Embryonic facial prominence (tissue), 1 donor: ENCODE measurements at regions not wholly inside any gene's neighbourhood (a gene's known extent, or its start where the extent isn't known, plus 50 kb on each side); places are given as distances from the start of the nearest gene placed in this dataset.
"Not testable (repeated sequence)": the region's sequence is repeated elsewhere in the genome, so short reads cannot be mapped to it uniquely, and the experiment has no call there.

Experiments used
- DNase-seq: peaks from one replicate; pipeline ENCODE4 v3.0.0-alpha.2; 2016; ENCODE audit errors: extremely low spot score

DNA sequence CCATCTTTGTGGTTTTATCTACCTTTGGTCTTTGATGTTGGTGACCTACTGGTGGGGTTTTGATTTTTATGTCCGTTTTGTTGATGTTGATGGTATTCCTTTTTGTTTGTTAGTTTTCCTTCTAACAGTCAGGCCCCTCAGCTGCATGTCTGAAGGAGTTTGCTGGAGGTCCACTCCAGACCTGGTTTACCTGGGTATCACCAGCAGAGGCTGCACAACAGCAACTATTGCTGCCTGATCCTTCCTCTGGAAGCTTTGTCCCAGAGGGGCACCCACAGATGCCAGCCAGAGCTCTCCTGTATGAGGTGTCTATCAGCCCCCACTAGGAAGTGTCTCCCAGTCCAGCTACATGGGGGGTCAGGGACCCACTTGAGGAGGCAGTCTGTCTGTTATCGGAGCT, 199.3 kb upstream of the WDFY3 start:
- no peak for DNase-seq

DNA sequence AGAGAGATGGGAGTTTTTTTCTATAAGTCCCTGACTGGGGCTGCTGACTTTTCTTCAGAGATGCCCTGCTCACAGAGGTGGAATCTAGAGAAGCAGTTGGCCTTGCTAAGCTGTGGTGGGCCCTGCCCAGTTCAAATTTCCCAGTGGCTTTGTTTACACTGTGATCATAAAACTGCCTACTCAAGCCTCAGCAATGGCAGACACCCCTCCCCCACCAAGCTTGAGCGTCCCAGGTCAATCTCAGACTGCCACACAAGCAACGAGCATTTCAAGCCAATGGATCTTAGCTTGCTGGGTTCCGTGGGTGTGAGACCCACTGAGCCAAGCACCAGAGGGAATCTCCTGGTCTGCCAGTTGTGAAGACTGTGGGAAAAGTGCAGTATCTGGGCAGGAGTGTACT, 199.8 kb upstream of the WDFY3 start:
- no peak for DNase-seq

DNA sequence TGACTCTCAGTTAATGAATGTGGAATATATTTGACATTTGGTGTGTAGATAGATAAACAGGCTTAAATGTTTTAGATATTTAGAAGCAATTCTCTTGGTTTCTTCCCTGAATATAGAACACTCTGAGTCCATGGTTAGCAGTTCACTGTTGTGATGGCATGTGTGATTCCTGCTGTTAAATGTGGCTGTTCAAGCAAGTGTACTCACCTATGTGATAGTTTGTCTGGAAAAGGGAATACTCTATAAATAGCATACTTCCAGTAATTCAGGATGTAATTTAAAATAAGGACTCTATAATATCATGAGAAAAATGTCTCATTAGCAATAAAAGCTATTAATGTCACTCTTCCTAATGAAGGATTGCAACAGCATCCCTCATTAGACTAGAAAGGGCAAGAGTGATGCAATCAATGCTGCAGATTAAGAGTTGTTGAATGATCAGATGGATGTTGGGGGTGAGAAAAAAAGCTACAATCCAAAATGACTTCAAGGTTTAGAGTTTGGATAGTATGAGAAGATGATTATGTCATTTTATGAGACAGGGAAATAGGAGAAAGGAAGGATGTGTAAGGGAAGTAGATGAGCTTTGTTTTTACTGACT, 201.8 kb upstream of the WDFY3 start:
- DNase-seq, result no peak

DNA sequence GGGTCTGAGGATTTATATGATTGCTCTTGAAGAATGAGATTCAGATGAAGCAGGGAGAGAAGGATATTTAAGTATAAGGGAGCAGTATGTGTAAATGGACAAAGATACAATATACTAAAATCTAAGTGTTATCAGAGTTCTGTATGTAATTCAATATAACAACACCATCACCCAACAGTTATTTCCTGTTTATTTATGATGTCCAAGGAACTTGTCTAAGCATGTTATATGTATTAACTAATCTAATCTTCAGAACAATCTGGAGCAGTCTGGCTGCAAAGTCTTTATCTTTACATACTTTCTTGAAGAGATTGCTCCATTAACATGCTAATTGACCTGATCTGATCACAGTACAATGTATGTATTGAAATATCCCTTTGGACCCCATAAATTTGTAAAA, 203.8 kb upstream of the WDFY3 start:
- no peak for DNase-seq

DNA sequence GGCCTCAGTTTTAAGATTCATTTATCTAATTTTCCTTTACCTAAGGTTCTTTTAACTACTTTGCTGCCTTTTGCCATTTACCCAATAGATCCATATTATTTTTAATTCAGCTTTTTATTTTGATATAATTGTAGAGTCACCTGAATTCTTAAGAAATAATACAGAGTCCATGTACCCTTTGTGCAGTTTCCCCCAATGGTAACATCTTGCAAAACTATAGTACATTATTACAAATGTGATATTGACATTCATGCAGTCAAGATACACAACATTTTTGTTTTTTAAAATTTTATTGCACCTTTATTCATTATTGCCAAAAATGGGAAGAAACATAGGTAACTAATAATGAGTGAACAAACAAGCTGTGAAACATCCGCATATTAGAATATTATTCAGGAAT, 208.7 kb upstream of the WDFY3 start:
- no peak for DNase-seq

DNA sequence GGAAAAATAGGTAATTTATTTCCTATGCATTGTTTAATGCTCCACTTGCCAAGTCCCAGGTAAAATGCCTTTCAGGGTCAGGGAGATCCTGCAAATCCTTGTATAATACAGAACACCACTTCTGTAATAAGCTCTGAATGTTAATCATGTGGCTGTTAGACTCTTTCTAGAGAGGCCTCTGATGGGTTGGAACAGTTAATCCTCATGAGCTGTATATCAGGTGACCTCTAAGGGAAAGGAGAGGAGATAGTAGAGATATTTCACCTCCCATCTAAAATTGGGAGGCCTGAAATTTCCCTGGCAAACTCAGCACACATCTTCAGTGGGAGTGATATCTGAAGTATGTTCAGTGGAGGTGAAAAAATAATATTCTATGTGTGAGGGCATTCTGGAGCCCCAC, 210.6 kb upstream of the WDFY3 start:
- DNase-seq, result no peak

DNA sequence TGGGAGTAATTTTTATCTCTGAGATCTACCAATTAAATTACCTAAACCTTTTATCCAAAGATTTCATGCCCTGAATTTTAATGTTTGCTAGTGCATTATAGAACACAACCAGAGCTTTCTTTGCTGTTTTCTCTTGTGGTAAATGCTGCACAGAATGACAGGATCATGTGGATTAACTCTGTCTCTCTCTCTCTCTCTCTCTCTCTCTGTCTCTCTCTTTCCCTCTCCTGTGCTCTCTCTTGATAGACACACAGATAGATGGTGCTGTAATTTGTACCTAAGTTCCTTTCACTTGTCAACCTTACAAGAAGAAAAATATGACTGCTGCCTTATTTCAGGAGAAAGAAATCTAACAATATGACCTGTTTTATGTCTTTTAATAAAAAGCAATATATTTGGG, 211.2 kb upstream of the WDFY3 start:
- DNase-seq, result no peak

DNA sequence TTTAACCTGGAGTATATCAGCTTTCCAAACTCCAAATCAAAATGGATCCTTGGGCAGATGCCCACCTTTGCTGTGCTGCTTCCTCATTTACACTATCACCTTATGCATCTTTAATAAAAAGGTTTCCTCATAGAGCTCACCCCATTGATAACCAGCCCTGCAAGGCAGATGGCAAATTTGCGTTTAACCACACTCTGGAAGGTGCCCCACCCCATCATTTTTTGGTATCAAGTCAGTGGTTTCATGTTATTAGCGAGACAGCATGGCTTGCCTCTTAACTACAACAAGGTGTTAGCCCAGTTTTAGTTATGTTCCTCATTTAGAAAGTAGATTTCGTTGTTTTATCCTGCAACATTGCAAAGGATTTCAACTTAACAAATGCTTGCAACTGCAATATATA, 214.0 kb upstream of the WDFY3 start:
- DNase-seq, result no peak

- no peak for DNase-seq
Observed at GRCh38 chr4:85187106-85187505, 220.6 kb upstream of the WDFY3 start.

GRCh38 chr4:85196015-85196414, 229.5 kb upstream of the WDFY3 start:
- not testable (repeated sequence) for DNase-seq

- no peak for DNase-seq
Observed at GRCh38 chr4:85200106-85200505, 233.6 kb upstream of the WDFY3 start.

GRCh38 chr4:85209161-85209560, 242.7 kb upstream of the WDFY3 start:
- DNase-seq, result no peak

GRCh38 chr4:85210353-85210752, 243.9 kb upstream of the WDFY3 start:
- DNase-seq, result no peak

GRCh38 chr4:85216571-85216970, 250.1 kb upstream of the WDFY3 start:
- DNase-seq, result not testable (repeated sequence)

DNA sequence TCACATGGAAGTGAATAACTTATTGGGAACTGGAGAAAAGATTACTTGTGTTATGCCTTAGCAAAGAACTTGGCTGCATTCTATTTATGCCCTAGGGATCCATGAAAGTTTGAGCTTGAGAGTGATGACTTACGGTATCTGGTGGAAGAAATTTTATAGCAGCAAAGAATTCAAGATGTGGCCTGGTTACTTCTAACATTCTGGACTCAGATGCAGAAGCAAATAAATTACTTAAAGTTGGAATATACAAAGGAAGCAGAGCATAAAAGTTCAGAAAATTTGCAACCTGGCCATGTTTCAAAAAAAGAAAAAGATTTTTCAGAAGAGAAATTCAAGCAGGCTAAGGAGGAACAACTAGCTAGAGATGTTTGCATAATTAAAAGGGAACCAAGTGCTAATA, 252.3 kb upstream of the WDFY3 start:
- no peak for DNase-seq

- no peak for DNase-seq
Observed at GRCh38 chr4:85221606-85222005, 253.3 kb upstream of the ARHGAP24 start.

DNA sequence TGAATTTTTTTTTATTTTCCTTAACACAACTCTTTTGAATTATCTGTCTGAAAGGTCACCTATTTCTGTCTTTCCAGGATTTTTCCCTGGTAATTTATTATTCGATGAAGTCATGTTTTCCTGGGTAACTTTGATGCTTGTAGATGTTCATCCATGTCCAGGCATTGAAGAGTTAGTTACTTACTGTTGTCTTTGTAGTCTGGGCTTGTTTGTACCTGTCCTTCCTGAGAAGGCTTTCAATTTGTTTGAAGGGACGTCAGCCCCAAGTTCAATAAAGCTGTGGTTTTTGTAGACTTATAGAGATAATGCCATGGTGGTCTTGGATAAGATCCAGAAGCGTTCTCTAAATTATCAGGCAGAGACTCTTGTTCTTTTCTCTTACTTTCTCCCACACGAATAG, 252.4 kb upstream of the ARHGAP24 start:
- DNase-seq, result no peak

DNA sequence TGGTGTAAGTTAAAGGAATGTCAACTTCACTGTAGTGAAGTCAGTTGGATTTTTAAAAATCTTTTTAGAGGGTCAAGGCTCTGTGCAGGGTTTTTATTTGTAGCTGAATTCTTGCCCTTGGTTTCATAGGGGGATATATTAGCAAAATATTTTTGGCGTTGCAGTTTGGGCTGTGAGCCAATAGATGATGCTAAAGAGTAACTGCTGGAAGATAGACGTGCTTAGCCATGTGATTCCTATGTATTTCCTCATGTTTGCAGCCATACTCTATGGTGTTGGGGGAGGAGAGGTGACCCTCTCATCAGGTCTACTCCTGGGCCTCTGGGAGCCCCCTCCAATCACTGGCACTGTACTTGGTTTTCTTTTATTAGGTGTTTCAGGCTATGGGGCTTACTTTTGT, 246.7 kb upstream of the ARHGAP24 start:
- DNase-seq, result no peak

DNA sequence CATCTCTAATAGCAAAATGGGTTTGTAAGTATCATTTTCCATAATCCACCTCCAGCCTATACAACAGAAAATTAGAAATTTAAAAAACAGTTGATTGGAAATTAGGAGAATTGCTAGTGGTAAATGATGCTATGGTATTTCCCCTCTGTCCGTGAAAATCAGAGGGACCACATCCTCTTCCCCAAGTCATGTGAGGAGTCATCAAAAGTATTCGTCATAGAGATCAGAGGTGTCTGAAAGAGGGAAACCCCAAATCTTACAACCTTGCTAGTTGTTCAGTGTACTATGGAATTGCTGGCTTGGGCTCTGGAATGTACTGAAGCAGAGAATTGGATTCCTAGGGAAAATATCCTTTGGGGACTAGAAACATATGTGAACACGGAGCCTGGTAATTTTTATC, 241.4 kb upstream of the ARHGAP24 start:
- DNase-seq, result no peak

DNA sequence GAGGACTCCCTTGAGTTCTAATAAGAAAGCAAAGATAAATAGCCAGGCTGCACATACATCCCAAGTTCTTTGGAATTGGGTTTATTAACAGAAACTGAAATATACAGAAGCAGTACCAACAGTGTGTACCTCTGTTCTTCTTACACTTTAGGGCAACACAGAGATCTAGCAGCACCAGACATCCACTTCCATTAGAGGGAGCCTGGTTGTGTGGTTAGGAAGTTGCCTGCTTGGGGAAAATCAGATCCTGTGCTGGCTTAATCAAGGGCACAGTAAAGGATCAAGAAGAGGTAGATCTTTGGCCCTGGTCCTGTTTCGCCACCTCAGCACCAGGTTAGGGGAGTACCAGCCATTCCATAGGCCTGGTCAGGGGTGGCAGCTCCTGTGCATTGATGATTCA, 231.1 kb upstream of the ARHGAP24 start:
- no peak for DNase-seq

- no peak for DNase-seq
Observed at GRCh38 chr4:85244638-85245037, 230.3 kb upstream of the ARHGAP24 start.

GRCh38 chr4:85246055-85246454, 228.9 kb upstream of the ARHGAP24 start:
- DNase-seq, result no peak

GRCh38 chr4:85250852-85251251, 224.1 kb upstream of the ARHGAP24 start:
- DNase-seq, result no peak

DNA sequence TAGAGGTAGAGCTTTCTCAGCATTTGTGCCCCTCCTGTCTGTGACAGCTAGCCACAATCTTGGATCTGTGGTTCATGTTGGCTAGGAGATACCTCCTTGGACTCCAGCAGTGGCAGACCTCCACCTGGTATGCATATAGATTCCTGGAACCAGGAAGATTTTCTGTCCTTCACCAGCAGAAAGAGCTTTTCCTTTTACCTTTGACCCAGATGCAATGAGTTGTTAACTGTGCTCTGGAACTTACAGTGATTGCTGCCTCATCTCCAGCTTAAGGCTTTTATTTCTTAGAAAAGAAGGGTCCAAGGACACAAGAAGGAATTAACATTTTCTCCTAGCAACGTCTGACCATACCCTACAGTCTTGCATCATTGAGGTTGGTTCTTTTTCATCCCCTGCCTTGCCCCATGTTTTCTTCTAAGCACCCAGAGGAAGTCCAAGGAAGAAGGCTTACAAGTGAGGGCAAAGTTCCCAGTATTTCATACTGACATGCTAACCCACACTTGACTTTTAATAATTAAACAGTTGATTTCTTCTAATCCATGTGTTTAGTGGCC, 217.1 kb upstream of the ARHGAP24 start:
- no peak for DNase-seq
